HUES64 (cell line): ENCODE measurements at regions not wholly inside any gene's neighbourhood (a gene's known extent, or its start where the extent isn't known, plus 50 kb on each side); places are given as distances from the start of the nearest gene placed in this dataset.

Experiments used
- H3K27ac ChIP-seq: 2 replicates; pipeline ENCODE4 v1.7.0; 2013; ENCODE audit warnings: low read depth, low read length, inconsistent platforms
- H3K27me3 ChIP-seq: 2 replicates; pipeline ENCODE4 v1.6.1; 2013; ENCODE audit warnings: mild to moderate bottlenecking, low read length; ENCODE audit not compliant: insufficient read depth
- H3K36me3 ChIP-seq: 2 replicates; pipeline ENCODE4 v1.6.1; 2013; ENCODE audit warnings: mild to moderate bottlenecking, low read length; ENCODE audit not compliant: insufficient read depth
- H3K4me1 ChIP-seq: 2 replicates; pipeline ENCODE4 v1.6.1; 2013; ENCODE audit warnings: mild to moderate bottlenecking, low read length, moderate library complexity; ENCODE audit not compliant: insufficient read depth
- H3K4me3 ChIP-seq: 2 replicates; pipeline ENCODE4 v1.5.1; 2013; ENCODE audit warnings: mild to moderate bottlenecking, low read length, moderate library complexity
- H3K9ac ChIP-seq: 2 replicates; pipeline ENCODE4 v1.6.1; 2013; ENCODE audit warnings: mild to moderate bottlenecking, low read depth, low read length
- H3K9me3 ChIP-seq: 2 replicates; pipeline ENCODE4 v1.6.1; 2013; ENCODE audit warnings: low read depth, low read length; ENCODE audit not compliant: insufficient read depth
- WGBS: fragments of 150-250, 120-280 bp; methylation state at CpG from one replicate; pipeline ENCODE4 v1.1.7; 2013; ENCODE audit warnings: missing lambda C conversion rate; 5-methylcytosine and 5-hydroxymethylcytosine counted together

GRCh38 chr13:93060144-93060543, 166.5 kb upstream of the GPC6 start:
- H3K4me1 ChIP-seq = no peaks in the 10 kb centered on the region
- no peak overlapping the region for H3K4me3 ChIP-seq
- H3K9me3 ChIP-seq = no peaks in the 10 kb centered on the region
- no peak overlapping the region for H3K27ac ChIP-seq
- H3K27me3 ChIP-seq = no peaks in the 10 kb centered on the region
- H3K9ac ChIP-seq = no peak overlapping the region
- 97% methylated on average over 5 of the region's 5 CpGs for WGBS
- H3K36me3 ChIP-seq = no peaks in the 10 kb centered on the region

DNA sequence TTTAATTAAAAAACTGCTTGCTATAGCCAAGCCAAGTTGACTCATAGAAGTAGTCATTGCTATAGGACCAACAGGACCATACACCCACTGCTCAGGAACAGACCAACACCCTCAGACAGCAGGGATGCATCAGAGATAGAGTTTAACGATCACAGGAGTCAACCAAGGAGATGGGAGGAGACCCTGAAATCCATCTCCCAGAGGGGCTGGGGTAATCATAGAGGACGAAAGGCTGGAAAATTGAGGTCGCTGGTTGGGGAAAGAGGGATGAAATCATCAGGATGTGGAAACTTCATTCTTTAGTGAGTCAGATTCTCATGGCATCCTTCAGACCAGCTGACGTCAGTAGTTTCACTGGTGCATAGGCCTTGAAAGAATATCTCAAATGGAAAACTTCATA, 160.4 kb upstream of the GPC6 start:
- Histone ChIP-seq H3K27me3 (no peaks in the 10 kb centered on the region), H3K36me3 (no peaks in the 10 kb centered on the region)
- WGBS = 93% methylated on average over 4 of the region's 4 CpGs

GRCh38 chr13:93079294-93079693, 147.3 kb upstream of the GPC6 start:
- Histone ChIP-seq H3K4me3 (no peak overlapping the region), H3K4me1 (no peaks in the 10 kb centered on the region), H3K27me3 (no peaks in the 10 kb centered on the region), H3K27ac (no peak overlapping the region), H3K9me3 (no peaks in the 10 kb centered on the region), H3K9ac (no peak overlapping the region), H3K36me3 (no peaks in the 10 kb centered on the region)
- WGBS = no CpG with 5 or more reads among the region's 1 CpG

More for the DNA sequence above, 160.4 kb upstream of the GPC6 start:
- H3K4me3 ChIP-seq = no peak overlapping the region
- no peaks in the 10 kb centered on the region for H3K9me3 ChIP-seq
- H3K9ac ChIP-seq = no peak overlapping the region
- H3K4me1 ChIP-seq = no peaks in the 10 kb centered on the region
- H3K27ac ChIP-seq = no peak overlapping the region

- Histone ChIP-seq H3K9me3 (no peaks in the 10 kb centered on the region), H3K4me3 (no peak overlapping the region), H3K9ac (no peak overlapping the region), H3K27me3 (no peaks in the 10 kb centered on the region), H3K36me3 (no peaks in the 10 kb centered on the region), H3K4me1 (no peaks in the 10 kb centered on the region), H3K27ac (no peak overlapping the region)
- WGBS = 88% methylated on average over 4 of the region's 4 CpGs
Measured at GRCh38 chr13:93080166-93080565, 146.4 kb upstream of the GPC6 start.

DNA sequence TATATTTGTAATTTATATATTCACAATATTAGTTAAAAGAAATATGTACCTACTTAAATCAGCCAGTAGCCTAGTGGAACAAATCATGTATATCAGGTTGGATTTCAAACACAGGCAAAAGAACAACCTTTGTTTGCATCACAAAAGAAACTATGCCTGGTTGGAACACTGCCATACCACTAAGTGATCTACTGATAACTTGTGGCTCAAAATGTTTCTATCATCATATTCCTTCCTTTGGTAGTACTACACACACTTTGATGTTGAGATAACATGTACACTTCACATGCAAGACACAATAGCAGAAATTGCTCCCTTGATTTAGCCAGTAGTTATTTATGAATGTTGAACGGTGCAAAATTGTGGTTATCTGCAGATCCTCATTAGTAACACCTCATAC, 146.0 kb upstream of the GPC6 start:
- Histone ChIP-seq H3K4me1 (no peaks in the 10 kb centered on the region), H3K9ac (no peak overlapping the region), H3K9me3 (no peaks in the 10 kb centered on the region), H3K27ac (no peak overlapping the region), H3K4me3 (no peak overlapping the region), H3K36me3 (no peaks in the 10 kb centered on the region), H3K27me3 (no peaks in the 10 kb centered on the region)
- WGBS = 83% methylated on average over 1 of the region's 1 CpG

DNA sequence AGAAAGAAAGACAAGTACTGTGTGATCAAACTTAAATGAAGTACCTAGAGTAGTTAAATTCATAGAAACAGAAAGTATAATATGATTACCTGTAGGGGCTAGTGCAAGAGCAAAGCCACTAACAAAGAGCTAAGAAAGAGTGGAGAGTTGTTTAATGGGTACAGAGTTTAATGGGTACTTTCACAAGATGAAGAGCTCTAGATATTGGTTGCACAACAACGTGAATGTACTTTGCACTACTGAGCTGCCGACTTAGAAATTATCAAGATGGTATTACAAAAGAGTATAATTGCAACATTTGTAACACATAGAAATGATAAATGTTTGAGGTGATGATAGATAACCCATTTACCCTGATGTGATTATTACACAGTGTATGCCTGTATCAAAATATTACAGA, 140.3 kb upstream of the GPC6 start:
- Histone ChIP-seq H3K9me3 (no peaks in the 10 kb centered on the region), H3K4me3 (no peak overlapping the region), H3K36me3 (no peaks in the 10 kb centered on the region), H3K27me3 (no peaks in the 10 kb centered on the region), H3K27ac (no peak overlapping the region), H3K9ac (no peak overlapping the region), H3K4me1 (no peaks in the 10 kb centered on the region)
- WGBS = 91% methylated on average over 2 of the region's 2 CpGs

DNA sequence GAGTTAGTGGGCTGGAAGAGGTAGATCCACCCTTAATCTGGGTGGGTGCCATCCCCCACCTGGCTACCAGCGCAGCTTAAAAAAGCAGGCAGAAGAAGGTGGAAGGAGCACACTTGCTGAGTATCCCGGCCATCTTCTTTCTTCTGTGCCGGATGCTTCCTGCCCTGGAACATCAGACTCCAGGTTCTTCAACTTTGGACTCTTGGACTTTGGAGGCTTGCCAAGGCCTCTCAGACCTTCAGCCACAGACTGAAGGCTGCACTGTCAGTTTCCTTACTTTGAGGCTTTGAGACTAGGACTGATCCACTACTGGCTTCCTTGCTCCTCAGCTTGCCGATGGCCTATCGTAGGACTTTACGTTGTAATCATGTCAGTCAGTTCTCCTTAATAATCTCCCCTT, 127.6 kb upstream of the GPC6 start:
- no peak overlapping the region for H3K4me3 ChIP-seq
- no peaks in the 10 kb centered on the region for H3K27me3 ChIP-seq
- no peaks in the 10 kb centered on the region for H3K9me3 ChIP-seq
- no peak overlapping the region for H3K9ac ChIP-seq
- WGBS = 95% methylated on average over 6 of the region's 6 CpGs
- H3K36me3 ChIP-seq = no peaks in the 10 kb centered on the region
- H3K27ac ChIP-seq = no peak overlapping the region
- no peaks in the 10 kb centered on the region for H3K4me1 ChIP-seq

GRCh38 chr13:93101226-93101734, 125.3 kb upstream of the GPC6 start:
- 100% methylated on average over 1 of the region's 2 CpGs for WGBS

GRCh38 chr13:93104270-93104669, 122.3 kb upstream of the GPC6 start:
- no peak overlapping the region for H3K4me3 ChIP-seq
- H3K9ac ChIP-seq = no peak overlapping the region
- no peaks in the 10 kb centered on the region for H3K4me1 ChIP-seq
- WGBS = 92% methylated on average over 6 of the region's 6 CpGs
- no peak overlapping the region for H3K27ac ChIP-seq
- no peaks in the 10 kb centered on the region for H3K27me3 ChIP-seq
- no peaks in the 10 kb centered on the region for H3K36me3 ChIP-seq
- H3K9me3 ChIP-seq = no peaks in the 10 kb centered on the region

More at GRCh38 chr13:93101226-93101734, 125.3 kb upstream of the GPC6 start:
- no peak overlapping the region for H3K27ac ChIP-seq
- no peak overlapping the region for H3K9ac ChIP-seq
- no peaks in the 10 kb centered on the region for H3K9me3 ChIP-seq
- no peaks in the 10 kb centered on the region for H3K36me3 ChIP-seq
- no peaks in the 10 kb centered on the region for H3K27me3 ChIP-seq
- no peak overlapping the region for H3K4me3 ChIP-seq
- no peaks in the 10 kb centered on the region for H3K4me1 ChIP-seq

DNA sequence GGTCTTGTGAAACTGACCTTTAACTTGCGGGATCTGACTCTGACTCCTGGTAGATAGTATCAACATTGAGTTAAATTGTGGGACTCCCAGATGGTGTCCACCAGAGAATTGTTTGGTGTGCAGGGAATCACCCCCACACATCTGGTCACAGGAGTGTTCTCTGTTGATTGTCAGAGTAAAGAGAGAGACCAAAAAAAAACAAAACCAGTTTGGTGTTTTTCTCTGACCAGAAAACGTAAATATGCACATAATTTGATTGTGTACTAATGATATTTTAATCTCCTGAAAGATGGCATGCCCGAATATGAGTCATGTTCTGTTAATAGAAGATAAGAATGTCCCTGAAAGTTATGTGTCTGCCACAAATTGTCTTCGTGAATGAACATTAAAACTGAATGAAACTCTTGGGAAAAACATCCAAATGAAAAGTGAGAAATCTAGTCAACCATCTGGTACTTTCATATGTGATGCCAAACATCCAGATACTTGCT, 118.5 kb upstream of the GPC6 start:
- Histone ChIP-seq H3K27me3 (no peaks in the 10 kb centered on the region), H3K27ac (no peak overlapping the region), H3K4me1 (no peaks in the 10 kb centered on the region), H3K9me3 (no peaks in the 10 kb centered on the region), H3K4me3 (no peak overlapping the region), H3K36me3 (no peaks in the 10 kb centered on the region), H3K9ac (no peak overlapping the region)
- 92% methylated on average over 4 of the region's 4 CpGs for WGBS

DNA sequence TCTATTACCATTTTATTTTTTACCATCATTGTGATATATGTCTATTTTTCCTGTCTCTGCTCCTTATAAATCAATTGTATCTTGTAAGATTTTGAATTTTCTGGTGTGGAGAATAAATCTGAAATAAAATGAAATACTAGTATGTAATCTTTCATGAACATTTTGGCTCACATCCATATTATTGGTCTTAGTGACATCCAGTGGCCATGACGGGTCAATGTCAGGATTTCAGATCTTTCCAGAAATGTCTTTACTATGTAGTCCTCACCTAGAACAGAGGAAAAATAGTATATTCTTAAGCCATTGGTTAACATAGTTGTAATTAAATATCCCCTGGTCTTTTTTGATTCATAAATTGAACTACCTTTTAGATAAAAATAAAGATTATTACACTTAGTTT, 109.8 kb upstream of the GPC6 start:
- Histone ChIP-seq H3K27me3 (no peaks in the 10 kb centered on the region), H3K4me3 (no peak overlapping the region), H3K9ac (no peak overlapping the region), H3K9me3 (no peaks in the 10 kb centered on the region; the same call in 1 of the 2 replicates), H3K27ac (no peak overlapping the region), H3K36me3 (no peaks in the 10 kb centered on the region), H3K4me1 (no peaks in the 10 kb centered on the region)
- 60% methylated on average over 1 of the region's 1 CpG for WGBS

DNA sequence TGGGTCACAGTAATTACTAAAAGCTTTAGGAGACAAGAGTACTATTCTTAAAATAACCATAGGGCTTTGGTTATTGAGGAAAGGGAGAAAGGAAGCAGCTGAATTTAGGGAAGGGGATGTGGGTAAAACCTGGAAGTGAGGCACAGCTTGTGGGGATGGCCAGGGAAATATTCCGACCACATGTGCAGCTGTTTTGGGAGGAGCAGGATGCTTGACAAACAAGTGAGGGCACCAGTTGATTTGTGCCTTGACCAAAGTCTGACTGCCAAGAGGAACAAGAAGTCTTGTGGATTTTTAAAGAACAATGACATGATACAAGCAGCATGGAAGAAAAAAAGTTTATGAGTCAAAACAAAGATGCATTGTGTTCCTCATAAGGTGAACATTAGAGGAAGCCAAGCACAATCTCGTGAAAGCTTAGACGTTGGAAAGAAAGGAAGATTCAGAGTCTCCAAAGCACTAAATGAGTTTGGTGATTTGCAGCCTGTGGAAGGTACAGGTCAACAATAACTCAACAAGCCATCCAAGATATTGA, 108.5 kb upstream of the GPC6 start:
- Histone ChIP-seq H3K9ac (no peak overlapping the region), H3K27ac (no peak overlapping the region)
- WGBS = 93% methylated on average over 3 of the region's 3 CpGs

More for the DNA sequence above, 108.5 kb upstream of the GPC6 start:
- Histone ChIP-seq H3K4me3 (no peak overlapping the region), H3K27me3 (no peaks in the 10 kb centered on the region), H3K4me1 (no peaks in the 10 kb centered on the region), H3K36me3 (no peaks in the 10 kb centered on the region), H3K9me3 (no peaks in the 10 kb centered on the region; the same call in 1 of the 2 replicates)
